Upper lobe of left lung (tissue), 4 donors: ENCODE measurements at regions not wholly inside any gene's neighbourhood (a gene's known extent, or its start where the extent isn't known, plus 50 kb on each side); places are given as distances from the start of the nearest gene placed in this dataset.

Source experiments
- CTCF ChIP-seq, 6 experiments: fragments of 450-650 bp in 4 of 6; fragments of 200-600 bp in 2 of 6; sonication (generic) in 2 of 6; IDR thresholded peaks; one replicate each; pipeline ENCODE4 v1.5.1; 2016 to 2019; ENCODE audit warnings: antibody characterized with exemption in 6 of 6
- POLR2A ChIP-seq, 4 donors: fragments of 450-650 bp; IDR thresholded peaks; one replicate each; pipeline ENCODE4 v1.5.1; 2016 to 2017; ENCODE audit warnings: antibody characterized with exemption in 4 of 4, mild to moderate bottlenecking in 2 of 4

DNA sequence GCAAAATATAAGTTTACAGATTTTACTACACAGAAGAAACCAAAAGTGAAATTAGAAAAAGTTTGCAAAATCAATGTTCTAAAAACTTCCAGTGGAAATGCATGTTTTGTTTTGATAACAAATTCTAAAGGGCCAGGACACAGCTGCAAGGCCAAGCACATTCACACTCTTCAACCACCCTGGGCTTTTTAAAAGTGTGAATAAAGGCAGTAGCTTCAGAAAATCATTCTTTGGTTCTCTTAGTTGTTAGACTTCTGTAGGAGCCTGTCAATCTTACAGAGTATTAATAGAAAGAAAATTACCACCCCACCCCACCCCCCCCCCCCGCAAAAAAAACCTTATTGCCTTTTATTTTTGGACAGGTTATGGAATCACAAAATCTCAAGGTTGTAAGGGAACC lies 105.2 kb upstream of the EGLN3 start:
- TF ChIP-seq POLR2A (IDR thresholded peaks at IDR 0.05) = no peak
- no peak for TF ChIP-seq CTCF (IDR thresholded peaks at IDR 0.05)
